Keratinocyte (primary cell): ENCODE measurements at regions not wholly inside any gene's neighbourhood (a gene's known extent, or its start where the extent isn't known, plus 50 kb on each side); places are given as distances from the start of the nearest gene placed in this dataset.

Experiments used
- CTCF ChIP-seq, 3 experiments: IDR thresholded peaks in 1 of 3; conservative IDR thresholded peaks in 1 of 3; optimal IDR thresholded peaks in 1 of 3; 2 replicates in 2 of 3; 3 replicates in 1 of 3; pipeline versions ENCODE3 to v1.5.1; 2011; ENCODE audit warnings: low read length in 3 of 3, mild to moderate bottlenecking in 3 of 3, moderate library complexity in 2 of 3, control low read depth in 1 of 3, inconsistent platforms in 1 of 3; ENCODE audit not compliant: insufficient read depth in 2 of 3; ENCODE audit errors: extremely low read depth in 1 of 3
- EZH2 ChIP-seq: IDR thresholded peaks from one replicate; pipeline ENCODE4 v1.6.1; 2012; ENCODE audit warnings: inconsistent platforms, mild to moderate bottlenecking, low read length, moderate library complexity

GRCh38 chr10:3528823-3529403 lies 256.1 kb downstream of the KLF6 start:
- TF ChIP-seq CTCF (optimal IDR thresholded peaks at IDR 0.05 in 1 of 3, IDR thresholded peaks at IDR 0.05 in 1 of 3, conservative IDR thresholded peaks at IDR 0.05 in 1 of 3; ENCODE audit: extremely low read depth in 1 of 3, insufficient read depth in 2 of 3, low read length in 3 of 3), result no peak
- no peak for TF ChIP-seq EZH2
